GM21360 (cell line): ENCODE measurements at regions not wholly inside any gene's neighbourhood (a gene's known extent, or its start where the extent isn't known, plus 50 kb on each side); places are given as distances from the start of the nearest gene placed in this dataset.
"Not testable (repeated sequence)": the region's sequence is repeated elsewhere in the genome, so short reads cannot be mapped to it uniquely, and the experiment has no call there.

ENCODE experiments used
- ATAC-seq: cut with Tn5 transposase; IDR thresholded peaks from one replicate; pipeline ENCODE4 v1.9.1; 2021; ENCODE audit warnings: mild to moderate bottlenecking, moderate library complexity; ENCODE audit not compliant: unreplicated experiment

DNA sequence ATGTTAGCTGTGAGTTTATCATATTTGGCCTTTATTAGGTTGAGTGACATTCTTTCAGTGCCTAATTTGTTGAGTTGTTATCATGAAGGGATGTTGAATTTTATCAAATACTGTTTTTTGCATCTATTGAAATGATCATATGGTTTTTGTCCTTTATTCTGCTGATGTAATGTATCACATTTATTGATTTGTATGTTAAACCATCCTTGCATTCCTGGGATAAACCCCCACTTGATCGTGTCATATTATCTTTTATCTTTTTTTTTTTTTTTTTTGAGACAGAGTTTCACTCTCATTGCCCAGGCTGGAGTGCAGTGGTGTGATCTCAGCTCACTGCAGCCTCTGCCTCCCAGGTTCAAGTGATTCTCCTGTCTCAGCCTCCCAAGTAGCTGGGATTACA lies 51.9 kb upstream of the MFGE8 start:
- not testable (repeated sequence) for ATAC-seq

- no peak for ATAC-seq
These were observed 57.1 kb upstream of the MFGE8 start for GRCh38 chr15:88970232-88970631.

GRCh38 chr15:88974392-88974791 lies 61.2 kb upstream of the MFGE8 start:
- no peak for ATAC-seq

DNA sequence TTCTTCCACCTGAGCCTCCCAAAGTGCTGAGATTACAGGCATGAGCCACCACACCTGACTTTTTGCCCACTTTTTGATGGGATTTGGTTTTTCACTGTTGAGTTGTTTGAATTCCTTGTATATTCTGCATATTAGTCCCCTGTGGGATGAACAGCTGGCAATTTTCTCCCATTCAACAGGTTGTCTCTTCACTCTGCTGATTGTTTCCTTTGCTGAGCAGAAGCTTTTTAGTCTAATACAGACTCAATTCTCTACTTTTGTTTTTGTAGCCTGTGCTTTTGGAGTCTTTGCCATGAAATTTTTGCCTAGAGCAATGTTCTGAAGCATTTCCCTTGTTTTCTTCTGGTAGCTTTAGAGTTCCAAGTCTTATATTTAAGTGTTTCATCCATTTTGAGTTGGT lies 62.7 kb upstream of the MFGE8 start:
- no peak for ATAC-seq

- no peak for ATAC-seq
These were observed 63.5 kb upstream of the MFGE8 start for GRCh38 chr15:88976656-88977055.

DNA sequence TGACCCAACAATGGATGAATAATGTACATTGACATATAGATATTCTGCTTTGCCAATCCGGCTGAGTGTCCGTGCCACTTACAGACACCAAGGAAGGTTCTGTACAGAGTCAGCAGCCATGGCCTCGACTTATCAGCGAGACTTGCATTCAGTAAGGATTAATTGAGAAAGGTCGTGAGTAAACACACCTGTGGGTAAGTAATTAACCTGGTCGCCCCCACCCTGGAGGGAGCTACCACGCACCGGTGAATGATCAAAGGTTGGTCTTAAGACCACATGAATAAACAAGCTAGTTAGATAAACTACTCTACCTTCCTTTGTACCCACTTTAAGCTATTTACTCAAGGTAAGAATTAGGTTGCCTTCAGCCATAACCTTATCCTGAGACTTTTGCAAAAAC lies 66.5 kb upstream of the MFGE8 start:
- no peak for ATAC-seq

DNA sequence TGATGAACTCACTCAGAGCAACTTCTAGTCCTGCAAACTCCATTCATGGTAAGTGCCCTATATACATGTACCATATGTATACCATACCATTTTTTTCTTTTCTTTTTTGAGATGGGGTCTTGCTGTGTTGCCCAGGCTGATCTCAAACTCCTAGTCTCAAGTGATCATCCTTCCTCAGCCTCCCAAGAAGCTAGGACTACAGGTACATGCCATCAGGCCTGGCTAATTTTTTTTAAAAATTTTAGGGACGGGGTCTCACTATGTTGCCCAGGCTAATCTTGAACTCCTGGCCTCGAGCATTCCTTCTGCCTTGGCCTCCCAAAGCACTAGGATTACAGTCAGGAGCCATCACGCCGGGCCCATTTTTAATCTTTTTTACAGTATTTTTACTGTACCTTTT lies 67.3 kb upstream of the MFGE8 start:
- ATAC-seq = no peak

- no peak for ATAC-seq
These were observed 68.4 kb upstream of the MFGE8 start for GRCh38 chr15:88981244-88982215.

DNA sequence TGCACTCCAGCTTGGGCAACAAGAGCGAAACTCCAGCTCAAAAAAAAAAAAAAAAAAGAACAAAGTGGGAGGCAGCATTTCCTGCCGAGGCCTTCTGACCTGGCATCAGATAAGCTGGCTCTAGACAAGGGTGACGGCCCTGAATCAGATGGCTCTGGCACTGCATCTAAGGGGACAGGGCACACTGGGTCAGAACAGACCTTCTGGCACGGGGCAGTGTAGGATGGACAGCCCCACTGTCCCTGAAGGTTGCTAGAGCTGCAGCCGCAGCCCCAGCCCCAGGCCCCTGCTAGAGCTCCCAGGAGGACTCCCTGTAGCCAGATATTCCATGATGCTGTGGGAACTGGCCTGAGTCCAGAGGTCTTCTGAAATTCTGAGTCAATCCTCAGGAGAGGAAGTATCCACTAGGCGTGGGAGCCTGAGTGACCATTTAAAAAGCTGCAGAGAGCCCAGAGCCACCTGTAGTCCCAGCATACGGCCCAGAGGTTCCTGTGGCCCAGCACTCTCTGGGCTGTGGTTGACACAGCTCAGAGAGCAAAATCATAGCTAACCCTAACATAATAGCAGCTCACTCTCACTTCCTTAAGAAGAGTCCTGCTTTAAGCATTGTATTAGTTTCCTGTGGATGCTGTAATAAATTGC lies 69.2 kb upstream of the MFGE8 start:
- ATAC-seq = peak; percentile 99

DNA sequence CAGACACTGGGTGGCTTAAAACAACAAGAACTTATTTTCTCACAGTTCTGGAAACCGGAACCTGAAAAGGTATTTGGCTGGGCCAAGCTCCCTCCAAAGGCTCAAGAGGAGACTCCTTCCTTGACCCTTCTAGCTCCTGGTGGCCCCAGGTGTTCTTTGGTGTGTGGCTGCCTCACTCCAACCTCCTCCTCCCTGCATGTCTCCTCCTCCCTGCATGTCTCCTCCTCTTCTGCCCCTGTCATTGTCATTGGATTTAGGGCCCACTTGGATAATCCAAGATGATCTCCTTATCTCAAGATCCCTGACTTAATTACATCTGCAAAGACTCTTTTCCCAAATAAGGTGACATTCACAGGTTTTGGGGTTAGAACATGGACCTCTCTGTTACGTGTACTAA lies 69.8 kb upstream of the MFGE8 start:
- ATAC-seq = no peak

GRCh38 chr15:88983861-88984429 lies 70.8 kb upstream of the MFGE8 start:
- no peak for ATAC-seq

DNA sequence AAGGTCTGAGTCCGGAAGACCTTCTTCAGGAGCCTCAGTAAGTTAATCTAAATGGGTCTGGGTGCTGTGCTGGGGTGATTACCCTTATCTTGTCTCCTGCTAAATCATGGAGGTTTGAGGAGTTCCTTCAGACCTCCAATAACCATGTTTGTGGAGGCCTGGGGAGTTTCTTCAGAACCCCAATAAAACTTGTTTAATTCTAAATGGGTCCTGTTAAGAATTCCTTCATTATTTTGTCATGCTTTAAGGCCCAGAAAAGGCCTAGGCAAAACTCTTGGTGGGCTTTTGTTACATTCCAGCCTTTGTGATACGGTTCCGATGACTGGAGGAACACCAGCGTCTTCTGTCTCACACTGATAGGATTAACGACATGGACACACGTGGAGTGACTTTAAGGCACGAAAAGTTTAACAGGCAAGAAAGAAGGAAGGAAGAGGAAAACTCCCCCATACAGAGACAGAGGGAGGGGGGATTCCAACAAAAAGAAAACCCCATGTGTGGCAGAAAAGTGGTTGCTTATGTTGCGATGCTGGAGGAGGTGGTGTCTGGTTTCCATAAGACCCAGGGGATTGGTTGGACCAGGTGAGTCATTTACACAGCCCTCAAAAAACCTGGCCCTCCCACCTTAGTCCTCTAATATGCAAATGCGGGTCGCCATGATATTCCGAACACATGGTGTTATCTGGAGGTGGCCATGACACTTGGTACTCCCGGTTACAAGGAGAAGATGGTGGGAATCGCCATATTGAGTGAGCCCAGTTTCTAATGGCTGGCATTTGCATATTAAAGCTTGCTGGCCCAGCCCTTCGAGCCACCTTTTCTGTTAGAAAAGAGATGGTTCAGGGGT lies 72.6 kb upstream of the MFGE8 start:
- no peak for ATAC-seq

GRCh38 chr15:88986949-88987590 lies 73.9 kb upstream of the MFGE8 start:
- no peak for ATAC-seq

DNA sequence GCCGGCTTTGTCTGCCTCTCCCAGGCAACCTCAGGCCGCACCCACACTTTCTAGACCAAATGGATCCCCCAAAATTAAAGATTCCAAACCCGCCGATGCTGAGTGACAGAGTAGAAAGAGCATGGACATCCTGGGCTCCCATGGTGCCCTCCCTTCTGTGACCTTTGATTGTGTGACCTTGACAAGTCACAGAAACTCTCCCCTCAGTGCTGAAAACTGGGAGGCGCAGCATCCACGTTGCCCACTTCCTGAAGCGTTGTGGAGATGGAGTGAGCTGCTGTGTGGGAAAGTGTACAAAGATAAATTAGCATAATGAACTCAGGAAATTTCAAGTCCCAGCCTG lies 74.4 kb upstream of the MFGE8 start:
- ATAC-seq = no peak

GRCh38 chr15:88987934-88988671 lies 74.9 kb upstream of the MFGE8 start:
- no peak for ATAC-seq

DNA sequence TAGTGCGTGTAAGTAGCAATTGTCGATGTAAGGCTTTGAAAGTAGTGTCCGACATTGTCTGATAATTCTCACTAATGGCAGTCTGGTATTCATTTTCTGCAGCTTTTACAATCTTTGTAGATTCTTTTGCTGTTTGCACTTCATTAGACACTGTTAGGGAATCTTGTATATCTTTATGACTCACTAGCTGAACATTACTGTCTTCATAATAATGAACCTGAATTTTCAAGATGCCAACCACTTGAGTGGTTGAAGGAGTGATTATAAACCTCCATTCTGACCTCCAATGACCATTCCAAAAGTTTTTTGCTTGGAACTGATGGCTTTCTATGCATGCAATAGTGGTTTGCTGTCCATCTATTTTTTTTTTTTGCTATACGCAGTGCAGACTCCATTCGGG lies 76.4 kb upstream of the MFGE8 start:
- ATAC-seq = no peak

DNA sequence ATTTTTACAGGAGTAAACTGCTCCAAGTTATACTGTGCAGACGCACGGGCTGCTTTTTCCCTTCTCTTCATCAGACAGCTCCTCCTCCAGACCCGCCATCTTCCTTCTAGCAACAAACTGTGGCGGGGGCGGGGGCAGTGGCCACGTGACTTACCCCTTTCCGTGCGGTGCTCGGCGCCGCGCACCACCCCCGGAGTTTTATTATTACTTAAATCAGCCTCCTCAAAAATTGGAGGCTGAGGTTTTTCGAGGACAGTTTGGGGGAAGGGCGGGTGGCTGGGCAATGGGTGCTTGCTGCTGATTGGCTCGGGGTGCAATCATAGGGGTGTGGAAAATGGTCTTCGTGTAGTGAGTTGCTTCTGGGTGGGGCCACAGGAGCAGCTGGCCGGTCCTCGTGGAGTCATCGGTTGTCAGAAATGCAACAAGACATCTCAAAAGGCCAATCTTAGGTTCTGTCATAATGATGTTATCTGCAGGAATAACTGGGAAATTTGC lies 77.1 kb upstream of the MFGE8 start:
- ATAC-seq = no peak

GRCh38 chr15:88992216-88992615 lies 79.0 kb upstream of the MFGE8 start:
- ATAC-seq = no peak

DNA sequence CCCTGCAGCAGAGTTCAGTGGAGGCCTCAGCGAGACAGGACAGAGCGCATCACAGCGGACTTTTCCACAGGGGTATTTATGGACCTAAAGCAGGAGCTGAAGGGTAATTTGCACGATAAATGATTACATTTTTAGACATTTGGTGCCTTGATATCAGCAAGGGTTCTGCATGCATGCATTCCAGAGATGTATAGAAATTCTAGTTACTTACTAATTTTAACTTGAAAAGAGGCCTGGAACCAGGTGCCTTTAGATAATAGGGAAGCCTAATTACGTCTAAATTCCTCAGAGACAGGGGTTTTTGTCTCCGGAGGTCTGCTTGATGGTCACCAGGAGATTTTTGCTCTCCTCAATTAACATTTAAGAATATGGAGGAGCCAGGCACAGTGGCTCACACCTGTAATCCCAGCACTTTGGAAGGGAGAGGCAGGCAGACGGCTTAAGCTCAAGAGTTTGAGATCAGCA lies 79.8 kb upstream of the MFGE8 start:
- ATAC-seq = no peak

DNA sequence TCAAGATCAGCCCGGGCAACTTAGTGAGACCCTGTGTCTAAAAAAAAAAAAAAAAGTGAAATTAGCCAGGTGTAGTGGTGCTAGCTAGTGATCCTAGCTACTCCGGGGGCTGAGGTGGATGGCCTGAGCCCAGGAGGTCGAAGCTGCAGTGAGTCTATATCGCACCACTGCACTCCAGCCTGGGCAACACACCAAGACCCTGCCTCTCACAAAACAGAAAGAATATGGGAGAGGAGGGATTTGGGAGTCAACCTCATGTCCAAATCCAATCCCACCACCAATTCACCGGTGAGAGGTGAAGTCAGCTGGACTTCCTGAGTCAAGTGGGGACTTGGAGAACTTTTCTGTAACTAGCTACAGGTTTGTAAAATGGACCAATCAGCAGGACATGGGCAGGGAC lies 80.5 kb upstream of the MFGE8 start:
- no peak for ATAC-seq
